B cell (primary cell): ENCODE measurements at regions not wholly inside any gene's neighbourhood (a gene's known extent, or its start where the extent isn't known, plus 50 kb on each side); places are given as distances from the start of the nearest gene placed in this dataset.

Source experiments
- ATAC-seq: fragments of 200-7000 bp; cut with Tn5 transposase; one replicate; pipeline ENCODE4 v1.10.0; 2021; ENCODE audit warnings: low read depth, mild to moderate bottlenecking, moderate number of reproducible peaks, moderate library complexity
- CTCF ChIA-PET: fragments of 350-600 bp; sonication (Branson Sonifier 250); formaldehyde crosslinking; loops from one replicate; lab custom pipeline; 2021; ENCODE audit warnings: antibody characterized with exemption, inconsistent platforms; lab: Charles Lee
- POLR2A ChIA-PET: fragments of 350-600 bp; sonication (Branson Sonifier 250); formaldehyde crosslinking; loops from one replicate; lab custom pipeline; 2021; ENCODE audit warnings: antibody characterized with exemption; lab: Charles Lee
- DNase-seq: peaks from one replicate; pipeline ENCODE4 v3.0.0; 2013
- H2AFZ ChIP-seq: 2 replicates; pipeline ENCODE4 v1.6.1; 2012; ENCODE audit warnings: mild to moderate bottlenecking, low read depth, low read length; ENCODE audit not compliant: insufficient read depth, poor library complexity, severe bottlenecking
- H3K27ac ChIP-seq, 2 donors: 1 replicate in 1 of 2; 2 replicates in 1 of 2; pipeline ENCODE4 v1.5.1; 2012 to 2013; ENCODE audit warnings: low read length in 2 of 2, mild to moderate bottlenecking in 2 of 2, moderate library complexity in 1 of 2
- H3K27me3 ChIP-seq, 4 experiments: fragments of 200-600 bp in 1 of 4; sonication (generic) in 1 of 4; replicated peaks in 1 of 4; 1 replicate in 2 of 4; 2 replicates in 2 of 4; pipeline versions ENCODE4 v1.6.1 to v1.7.0; 2013 to 2016; ENCODE audit warnings: low read length in 3 of 4, mild to moderate bottlenecking in 2 of 4, mixed read lengths in 1 of 4, moderate library complexity in 1 of 4; ENCODE audit not compliant: insufficient read depth in 4 of 4, control insufficient read depth in 3 of 4; ENCODE audit errors: control extremely low read depth in 1 of 4
- H3K36me3 ChIP-seq, 2 experiments: replicated peaks in 1 of 2; 1 replicate in 1 of 2; 2 replicates in 1 of 2; pipeline versions ENCODE4 v1.6.1 to v1.7.1; 2013; ENCODE audit warnings: low read length in 1 of 2; ENCODE audit not compliant: insufficient read depth in 2 of 2, control insufficient read depth in 1 of 2; ENCODE audit errors: control extremely low read depth in 1 of 2, extremely low read depth in 1 of 2
- H3K4me1 ChIP-seq, 2 donors: fragments of 200-600 bp in 1 of 2; sonication (generic) in 1 of 2; 1 replicate in 1 of 2; 2 replicates in 1 of 2; pipeline versions ENCODE4 v1.5.1 to v1.6.1; 2013 to 2017; ENCODE audit warnings: low read length in 2 of 2; ENCODE audit not compliant: control insufficient read depth in 2 of 2, insufficient read depth in 2 of 2
- H3K4me2 ChIP-seq: replicated peaks from 2 replicates; pipeline ENCODE3; 2012; ENCODE audit warnings: mild to moderate bottlenecking, low read depth, low read length; ENCODE audit not compliant: poor library complexity, severe bottlenecking
- H3K4me3 ChIP-seq, 5 experiments: fragments of 200-600 bp in 1 of 5; sonication (generic) in 1 of 5; 1 replicate in 3 of 5; 2 replicates in 2 of 5; pipeline versions ENCODE4 v1.5.1 to v1.7.0; 2011 to 2016; ENCODE audit warnings: low read length in 4 of 5, mild to moderate bottlenecking in 4 of 5, low read depth in 2 of 5, control low read depth in 1 of 5, moderate library complexity in 1 of 5; ENCODE audit not compliant: insufficient read depth in 1 of 5; ENCODE audit errors: control extremely low read depth in 1 of 5, extremely low read depth in 1 of 5
- H3K79me2 ChIP-seq: fragments of 200-600 bp; sonication (generic); one replicate; pipeline ENCODE4 v1.6.0; 2016; ENCODE audit warnings: low read length; ENCODE audit not compliant: control insufficient read depth, insufficient read depth
- H3K9ac ChIP-seq: fragments of 200-600 bp; sonication (generic); 2 replicates; pipeline ENCODE4 v1.6.1; 2017; ENCODE audit warnings: mild to moderate bottlenecking, low read length, moderate library complexity
- H3K9me3 ChIP-seq, 3 donors: one replicate each; pipeline versions ENCODE4 v1.6.1 to v1.7.1; 2013; ENCODE audit warnings: low read length in 2 of 3; ENCODE audit not compliant: control insufficient read depth in 2 of 3, insufficient read depth in 1 of 3; ENCODE audit errors: control extremely low read depth in 1 of 3
- H4K20me1 ChIP-seq: 2 replicates; pipeline ENCODE4 v1.6.0; 2012; ENCODE audit warnings: mild to moderate bottlenecking, low read length; ENCODE audit not compliant: insufficient read depth, control insufficient read depth, poor library complexity, severe bottlenecking
- H3K27ac Mint-ChIP-seq: one replicate; pipeline ENCODE4 v1.8.0; 2021; ENCODE audit warnings: mixed read lengths
- H3K27me3 Mint-ChIP-seq: one replicate; pipeline ENCODE4 v1.8.0; 2021; ENCODE audit warnings: mixed read lengths
- H3K4me1 Mint-ChIP-seq: one replicate; pipeline ENCODE4 v1.8.0; 2021; ENCODE audit warnings: mixed read lengths
- H3K4me3 Mint-ChIP-seq: one replicate; pipeline ENCODE4 v1.8.0; 2021; ENCODE audit warnings: mixed read lengths
- H3K9me3 Mint-ChIP-seq: one replicate; pipeline ENCODE4 v1.8.0; 2022; ENCODE audit warnings: mixed read lengths; ENCODE audit not compliant: insufficient read depth
- EZH2 ChIP-seq: IDR thresholded peaks from 2 replicates; pipeline ENCODE4 v1.6.1; 2012; ENCODE audit warnings: borderline replicate concordance, low read depth, mild to moderate bottlenecking, moderate library complexity, low read length; ENCODE audit not compliant: insufficient read depth, poor library complexity, severe bottlenecking
- WGBS: methylation state at CpG from one replicate; pipeline ENCODE4 v1.1.5; 2013; ENCODE audit warnings: missing lambda C conversion rate; ENCODE audit not compliant: insufficient coverage; 5-methylcytosine and 5-hydroxymethylcytosine counted together
- intact Hi-C: fragments of 100-400 bp; cut with micrococcal nuclease; formaldehyde crosslinking; loops from one replicate; pipeline ENCODE4 v1.10.0; 2022
- TF ChIP-seq, protein P1 (sequence below): fragments of 200-600 bp; IDR thresholded peaks from one replicate; pipeline ENCODE4 v1.8.0; 2022; ENCODE audit warnings: antibody characterized with exemption, mild to moderate bottlenecking

DNA sequence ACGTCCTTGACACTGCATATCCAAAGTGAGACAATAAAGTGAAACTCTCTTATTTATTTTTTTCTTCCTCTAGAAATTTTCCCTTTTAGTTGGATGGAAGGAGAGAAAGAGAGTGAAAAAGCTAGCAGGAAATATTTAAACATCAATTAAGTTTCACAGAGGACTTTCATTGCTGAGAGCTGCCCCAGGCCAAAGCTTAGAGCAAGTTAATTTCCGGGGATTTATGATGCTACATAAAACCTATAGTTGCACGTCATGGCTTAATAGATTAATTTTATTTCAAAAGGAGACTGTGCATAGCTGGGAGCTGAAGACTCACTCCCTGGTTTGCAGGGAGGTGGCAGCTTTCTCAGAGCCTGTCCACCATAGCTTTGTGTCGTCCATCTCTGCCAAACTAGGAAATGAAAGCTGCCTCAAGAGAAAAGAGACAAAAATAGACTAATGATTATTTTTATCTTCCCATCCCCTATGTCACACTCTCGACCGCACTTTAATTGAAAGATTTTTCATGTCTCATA, 323.3 kb upstream of the RAB6C start:
- CTCF ChIA-PET, result no interaction called here
- H3K36me3 ChIP-seq, result no peaks in the 10 kb centered on the region
- DNase-seq (no peak), ATAC-seq (no peak)
- no peak overlapping the region for H3K9ac ChIP-seq
- no peak overlapping the region for H3K27ac Mint-ChIP-seq
- POLR2A ChIA-PET, result no interaction called here
- H2AFZ ChIP-seq, result no peak overlapping the region
- H3K27me3 Mint-ChIP-seq, result peaks cover 7% of the 10 kb centered on the region
- H3K4me2 ChIP-seq, result no peak overlapping the region
- no peaks in the 10 kb centered on the region for H3K9me3 Mint-ChIP-seq
- WGBS, result 67% methylated on average over 2 of the region's 6 CpGs
- H3K4me3 ChIP-seq, result no peak overlapping the region
- peaks cover 0 to 3% (median 0%) of the 10 kb centered on the region in 4 experiments for H3K27me3 ChIP-seq
- no peak overlapping the region for H3K4me3 Mint-ChIP-seq
- no peaks in the 10 kb centered on the region for H3K4me1 ChIP-seq
- H4K20me1 ChIP-seq, result no peaks in the 10 kb centered on the region
- TF ChIP-seq, protein P1, sequence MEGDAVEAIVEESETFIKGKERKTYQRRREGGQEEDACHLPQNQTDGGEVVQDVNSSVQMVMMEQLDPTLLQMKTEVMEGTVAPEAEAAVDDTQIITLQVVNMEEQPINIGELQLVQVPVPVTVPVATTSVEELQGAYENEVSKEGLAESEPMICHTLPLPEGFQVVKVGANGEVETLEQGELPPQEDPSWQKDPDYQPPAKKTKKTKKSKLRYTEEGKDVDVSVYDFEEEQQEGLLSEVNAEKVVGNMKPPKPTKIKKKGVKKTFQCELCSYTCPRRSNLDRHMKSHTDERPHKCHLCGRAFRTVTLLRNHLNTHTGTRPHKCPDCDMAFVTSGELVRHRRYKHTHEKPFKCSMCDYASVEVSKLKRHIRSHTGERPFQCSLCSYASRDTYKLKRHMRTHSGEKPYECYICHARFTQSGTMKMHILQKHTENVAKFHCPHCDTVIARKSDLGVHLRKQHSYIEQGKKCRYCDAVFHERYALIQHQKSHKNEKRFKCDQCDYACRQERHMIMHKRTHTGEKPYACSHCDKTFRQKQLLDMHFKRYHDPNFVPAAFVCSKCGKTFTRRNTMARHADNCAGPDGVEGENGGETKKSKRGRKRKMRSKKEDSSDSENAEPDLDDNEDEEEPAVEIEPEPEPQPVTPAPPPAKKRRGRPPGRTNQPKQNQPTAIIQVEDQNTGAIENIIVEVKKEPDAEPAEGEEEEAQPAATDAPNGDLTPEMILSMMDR, result no peak
- TF ChIP-seq EZH2, result no peak
- no peaks in the 10 kb centered on the region for H3K79me2 ChIP-seq
- H3K27ac ChIP-seq, result no peak overlapping the region
- intact Hi-C loops, result no loop called here
- H3K4me1 Mint-ChIP-seq, result no peaks in the 10 kb centered on the region
- H3K9me3 ChIP-seq, result peaks cover 0 to 5% (median 4%) of the 10 kb centered on the region in 3 donors

DNA sequence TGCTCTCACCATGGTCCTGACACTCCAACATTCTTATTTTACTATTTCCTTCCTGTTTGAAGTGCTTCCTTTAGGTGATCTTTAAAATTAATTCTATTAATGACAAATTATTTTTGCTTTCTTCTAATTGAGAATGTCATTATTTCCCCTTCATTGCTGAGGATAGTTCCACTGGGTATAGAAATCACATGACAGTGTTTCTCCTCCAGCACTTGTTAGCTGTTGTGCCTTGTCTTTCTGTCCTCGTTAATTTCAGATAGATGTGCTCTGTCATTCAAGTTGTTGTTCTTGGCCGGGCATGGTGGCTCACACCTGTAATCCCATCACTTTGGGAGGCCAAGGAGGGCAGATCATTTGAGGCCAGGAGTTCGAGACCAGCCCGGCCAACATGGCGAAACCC, 321.0 kb upstream of the RAB6C start:
- ChIA-PET CTCF (no interaction called here), POLR2A (no interaction called here)
- Mint-ChIP-seq H3K27ac (no peak overlapping the region), H3K4me3 (no peak overlapping the region), H3K9me3 (no peaks in the 10 kb centered on the region), H3K27me3 (peaks cover 14% of the 10 kb centered on the region), H3K4me1 (no peaks in the 10 kb centered on the region)
- ATAC-seq (no peak), DNase-seq (no peak)
- TF ChIP-seq EZH2, result no peak
- TF ChIP-seq, protein P1, result no peak
- no peak overlapping the region for H2AFZ ChIP-seq
- intact Hi-C loops, result no loop called here
- H3K36me3 ChIP-seq, result no peaks in the 10 kb centered on the region
- no peak overlapping the region for H3K4me2 ChIP-seq
- peaks cover 0 to 3% (median 0%) of the 10 kb centered on the region in 4 experiments for H3K27me3 ChIP-seq
- H3K9ac ChIP-seq, result no peak overlapping the region
- 91% methylated on average over 5 of the region's 5 CpGs for WGBS
- no peak overlapping the region for H3K4me3 ChIP-seq
- H3K4me1 ChIP-seq, result no peaks in the 10 kb centered on the region
- H4K20me1 ChIP-seq, result no peaks in the 10 kb centered on the region
- H3K79me2 ChIP-seq, result no peaks in the 10 kb centered on the region
- H3K27ac ChIP-seq, result no peak overlapping the region
- peaks cover 0 to 5% (median 4%) of the 10 kb centered on the region in 3 donors for H3K9me3 ChIP-seq
